HEK293T (cell line): ENCODE measurements at regions not wholly inside any gene's neighbourhood (a gene's known extent, or its start where the extent isn't known, plus 50 kb on each side); places are given as distances from the start of the nearest gene placed in this dataset.

Experiments
- CTCF ChIA-PET: fragments of 350-600 bp; formaldehyde crosslinking; extraction: SDS; loops from one replicate; lab custom pipeline; 2021; ENCODE audit warnings: antibody characterized with exemption, inconsistent platforms; lab: Yijun Ruan, JAX
- POLR2A ChIA-PET: fragments of 350-600 bp; formaldehyde crosslinking; extraction: SDS; loops from one replicate; lab custom pipeline; 2020; ENCODE audit warnings: antibody characterized with exemption, inconsistent platforms; lab: Yijun Ruan, JAX
- DNase-seq: peaks from one replicate; pipeline ENCODE4 v3.0.0; 2012; ENCODE audit warnings: mixed read lengths; ENCODE audit errors: extremely low spot score
- ARNT ChIP-seq: fragments of 450-650 bp; IDR thresholded peaks from 2 replicates; pipeline ENCODE4 v1.6.1; 2017; ENCODE audit warnings: mild to moderate bottlenecking
- BHLHE40 ChIP-seq: fragments of 450-650 bp; IDR thresholded peaks from 2 replicates; pipeline ENCODE4 v1.6.1; 2016; ENCODE audit warnings: mild to moderate bottlenecking, moderate library complexity, borderline replicate concordance
- CTBP1 ChIP-seq: fragments of 450-650 bp; IDR thresholded peaks from 2 replicates; pipeline ENCODE4 v1.6.1; 2016; ENCODE audit warnings: borderline replicate concordance
- ELF4 ChIP-seq: fragments of 450-650 bp; IDR thresholded peaks from 2 replicates; pipeline ENCODE4 v1.6.1; 2017; ENCODE audit warnings: antibody characterized with exemption
- FOXA1 ChIP-seq: fragments of 450-650 bp; IDR thresholded peaks from 2 replicates; pipeline ENCODE4 v1.6.1; 2016; ENCODE audit warnings: mild to moderate bottlenecking
- FOXK2 ChIP-seq: fragments of 450-650 bp; IDR thresholded peaks from 2 replicates; pipeline ENCODE4 v1.6.1; 2016; ENCODE audit warnings: mild to moderate bottlenecking
- FOXM1 ChIP-seq: fragments of 450-650 bp; IDR thresholded peaks from 2 replicates; pipeline ENCODE4 v1.6.1; 2017; ENCODE audit warnings: mild to moderate bottlenecking, borderline replicate concordance
- HDGF ChIP-seq: fragments of 450-650 bp; IDR thresholded peaks from 2 replicates; pipeline ENCODE4 v1.6.1; 2017; ENCODE audit warnings: antibody characterized with exemption, borderline replicate concordance
- L3MBTL2 ChIP-seq: fragments of 450-650 bp; conservative IDR thresholded peaks from 2 replicates; pipeline ENCODE4 v1.6.1; 2016; ENCODE audit warnings: mild to moderate bottlenecking
- LEF1 ChIP-seq: fragments of 450-650 bp; IDR thresholded peaks from 2 replicates; pipeline ENCODE4 v1.6.1; 2017; ENCODE audit warnings: mild to moderate bottlenecking, borderline replicate concordance
- NFRKB ChIP-seq: fragments of 450-650 bp; IDR thresholded peaks from 2 replicates; pipeline ENCODE4 v1.6.1; 2016; ENCODE audit warnings: mild to moderate bottlenecking, moderate library complexity
- SP1 ChIP-seq: fragments of 450-650 bp; IDR thresholded peaks from 2 replicates; pipeline ENCODE4 v1.6.1; 2017
- SUZ12 ChIP-seq: fragments of 450-650 bp; IDR thresholded peaks from 2 replicates; pipeline ENCODE4 v1.6.1; 2016; ENCODE audit warnings: mild to moderate bottlenecking
- TARDBP ChIP-seq: fragments of 450-650 bp; IDR thresholded peaks from 2 replicates; pipeline ENCODE4 v1.6.1; 2016
- ZNF384 ChIP-seq: fragments of 450-650 bp; IDR thresholded peaks from 2 replicates; pipeline ENCODE4 v1.6.1; 2016
- TF ChIP-seq, protein P1 (sequence below): fragments of 450-650 bp; IDR thresholded peaks from 2 replicates; pipeline ENCODE4 v1.6.1; 2016

- no peak for DNase-seq
- ChIA-PET CTCF (interaction anchor here (0.9 to 1.2 kb wide), 3 partner anchors 23 to 74 kb away, joined by 3 to 4 read pairs (median 3); no protein-coding TSS in a partner anchor), POLR2A (interaction anchor here (0.9 to 1.6 kb wide), 3 partner anchors 11 to 90 kb away, joined by 3 to 5 read pairs (median 3); no protein-coding TSS in a partner anchor)
- no peak for TF ChIP-seq ZNF384
- TF ChIP-seq BHLHE40: no peak
- TF ChIP-seq FOXA1: no peak
- TF ChIP-seq HDGF: no peak
- TF ChIP-seq, protein P1, sequence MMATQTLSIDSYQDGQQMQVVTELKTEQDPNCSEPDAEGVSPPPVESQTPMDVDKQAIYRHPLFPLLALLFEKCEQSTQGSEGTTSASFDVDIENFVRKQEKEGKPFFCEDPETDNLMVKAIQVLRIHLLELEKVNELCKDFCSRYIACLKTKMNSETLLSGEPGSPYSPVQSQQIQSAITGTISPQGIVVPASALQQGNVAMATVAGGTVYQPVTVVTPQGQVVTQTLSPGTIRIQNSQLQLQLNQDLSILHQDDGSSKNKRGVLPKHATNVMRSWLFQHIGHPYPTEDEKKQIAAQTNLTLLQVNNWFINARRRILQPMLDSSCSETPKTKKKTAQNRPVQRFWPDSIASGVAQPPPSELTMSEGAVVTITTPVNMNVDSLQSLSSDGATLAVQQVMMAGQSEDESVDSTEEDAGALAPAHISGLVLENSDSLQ: no peak
- no peak for TF ChIP-seq FOXM1
- no peak for TF ChIP-seq ARNT
- TF ChIP-seq SUZ12: no peak
- TF ChIP-seq LEF1: no peak
- TF ChIP-seq NFRKB: no peak
- no peak for TF ChIP-seq FOXK2
- no peak for TF ChIP-seq TARDBP
- no peak for TF ChIP-seq SP1
- no peak for TF ChIP-seq CTBP1
- TF ChIP-seq ELF4: no peak
- no peak for TF ChIP-seq L3MBTL2
Observed at GRCh38 chr1:21344098-21344749, 54.0 kb upstream of the ECE1 start.

DNA sequence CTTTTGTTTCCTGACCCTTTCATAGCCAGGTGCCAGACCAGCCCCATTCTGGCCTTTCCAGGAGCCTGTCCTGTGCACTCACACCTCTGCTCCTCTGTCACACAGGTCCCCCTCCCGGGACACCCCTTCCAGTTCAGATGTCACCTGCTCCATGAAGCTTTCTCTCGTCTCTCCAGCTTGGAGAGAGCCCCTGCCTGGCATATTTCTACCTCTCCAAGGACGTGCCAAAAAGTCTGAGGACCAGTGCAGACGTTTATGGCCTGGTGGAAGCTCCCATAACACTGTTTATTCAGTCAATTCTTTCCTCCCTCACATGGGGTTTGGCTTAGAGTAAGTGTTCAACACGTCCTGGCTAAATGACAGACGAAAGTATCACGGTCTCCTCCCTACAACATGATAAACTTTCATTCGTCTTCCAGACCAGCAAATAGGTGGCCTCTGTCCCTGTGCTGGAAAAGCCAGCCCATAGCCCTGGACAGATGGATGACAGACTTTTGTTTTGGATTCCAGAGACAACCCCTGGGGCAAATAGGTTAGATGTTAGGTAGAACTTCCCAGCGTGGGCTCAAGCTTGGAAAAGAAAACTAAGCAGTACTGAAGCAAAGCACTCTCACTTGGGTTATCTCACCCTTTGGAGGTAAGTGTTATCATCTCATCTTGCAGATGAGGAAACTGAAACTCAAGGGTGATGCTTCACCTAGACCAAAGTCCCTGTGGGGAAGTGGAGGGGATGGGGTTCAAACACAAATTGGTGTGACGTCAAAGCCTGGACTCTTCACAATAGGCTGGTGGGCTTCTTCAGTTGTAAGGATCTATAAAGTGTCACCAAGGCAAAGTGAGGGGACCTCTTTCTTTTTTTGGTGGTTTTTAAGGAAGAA lies 52.9 kb upstream of the ECE1 start:
- TF ChIP-seq SP1: no peak
- no peak for TF ChIP-seq ARNT
- DNase-seq: no peak
- ChIA-PET POLR2A (interaction anchor here (0.9 kb wide), 1 partner anchor 10 kb away, joined by 3 read pairs; no protein-coding TSS in a partner anchor), CTCF (interaction anchor here (0.5 kb wide), 1 partner anchor 57 kb away, joined by 3 read pairs; no protein-coding TSS in a partner anchor)

GRCh38 chr1:21341517-21342078 lies 51.3 kb upstream of the ECE1 start:
- no peak for TF ChIP-seq ARNT
- no peak for TF ChIP-seq CTBP1
- no peak for TF ChIP-seq BHLHE40
- no peak for TF ChIP-seq HDGF
- no peak for TF ChIP-seq FOXM1
- TF ChIP-seq TARDBP: no peak
- no peak for TF ChIP-seq NFRKB
- TF ChIP-seq LEF1: no peak
- TF ChIP-seq SUZ12: no peak
- TF ChIP-seq SP1: no peak
- no peak for TF ChIP-seq FOXA1
- TF ChIP-seq L3MBTL2: no peak
- TF ChIP-seq, protein P1: no peak
- TF ChIP-seq ELF4: no peak
- no peak for TF ChIP-seq FOXK2
- TF ChIP-seq ZNF384: no peak
- ChIA-PET CTCF (no interaction called here), POLR2A (no interaction called here)
- DNase-seq: no peak

DNA sequence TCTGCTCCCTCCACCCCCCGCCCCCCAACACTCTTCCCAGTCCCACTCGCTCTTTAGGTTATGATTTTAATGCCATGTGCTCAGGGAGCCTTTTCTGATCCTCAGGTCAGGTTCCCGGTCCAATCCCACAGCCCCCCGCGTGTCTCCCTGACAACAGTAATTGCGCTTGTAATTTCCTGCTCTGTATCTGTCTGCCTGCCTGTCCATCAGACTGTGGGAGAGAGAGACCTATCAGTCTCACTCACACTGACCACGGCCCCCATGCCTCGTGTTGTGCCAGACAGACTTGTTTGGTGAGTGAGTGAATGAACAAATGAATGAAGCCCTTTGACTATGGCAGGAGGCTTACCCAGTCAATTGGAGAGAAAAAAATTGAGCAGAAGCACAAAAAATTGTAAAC lies 50.8 kb upstream of the ECE1 start:
- CTCF ChIA-PET: no interaction called here
- DNase-seq: no peak
- POLR2A ChIA-PET: no interaction called here
- TF ChIP-seq TARDBP: no peak
- TF ChIP-seq, protein P1: peak; percentile 31; the same call in 1 of the 2 replicates
- no peak for TF ChIP-seq SUZ12
- TF ChIP-seq CTBP1: no peak
- TF ChIP-seq ZNF384: no peak

DNA sequence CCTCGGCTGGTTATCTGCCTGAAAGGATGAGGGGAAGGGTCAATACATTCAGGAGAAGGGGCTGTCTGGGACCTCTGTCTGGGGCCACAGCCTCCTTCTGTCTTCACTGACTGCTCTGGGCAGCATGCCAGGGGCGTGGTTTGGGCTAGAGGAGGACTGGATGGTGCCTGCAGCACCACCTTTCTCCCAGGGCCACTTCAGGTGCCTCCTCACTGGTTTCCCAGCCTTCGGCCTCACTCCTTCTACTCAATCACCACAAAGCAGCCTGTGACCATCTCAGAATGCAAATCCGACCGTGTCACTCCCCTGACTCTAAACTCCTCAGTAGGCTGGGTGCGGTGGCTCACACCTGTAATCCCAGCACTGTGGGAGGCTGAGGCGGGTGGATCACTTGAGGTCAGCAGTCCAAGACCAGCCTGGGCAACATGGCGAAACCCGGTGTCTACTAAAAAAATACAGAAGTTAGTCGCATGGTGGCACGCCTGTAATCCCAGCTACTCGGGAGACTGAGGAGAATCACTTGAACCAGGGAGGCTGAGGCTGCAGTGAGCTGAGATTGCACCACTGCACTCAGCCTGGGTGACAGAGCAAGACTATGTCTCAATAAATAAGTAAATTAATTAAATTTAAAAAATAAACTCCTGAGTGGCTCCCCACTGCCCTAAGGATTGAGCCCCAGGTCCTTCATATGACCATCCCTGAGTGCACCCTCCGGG lies 50.1 kb upstream of the ECE1 start:
- TF ChIP-seq LEF1: no peak
- no peak for TF ChIP-seq ARNT
- TF ChIP-seq ZNF384: no peak
- no peak for TF ChIP-seq TARDBP
- no peak for TF ChIP-seq ELF4
- TF ChIP-seq BHLHE40: no peak
- no peak for TF ChIP-seq HDGF
- TF ChIP-seq NFRKB: no peak
- no peak for TF ChIP-seq FOXA1
- no peak for TF ChIP-seq SP1
- TF ChIP-seq, protein P1: no peak
- no peak for TF ChIP-seq L3MBTL2
- no peak for TF ChIP-seq SUZ12
- TF ChIP-seq FOXK2: no peak
- TF ChIP-seq FOXM1: no peak
- TF ChIP-seq CTBP1: no peak
- ChIA-PET CTCF (no interaction called here), POLR2A (no interaction called here)
- DNase-seq: no peak
